ENCODE measurements at regions not wholly inside any gene's neighbourhood (a gene's known extent, or its start where the extent isn't known, plus 50 kb on each side); places are given as distances from the start of the nearest gene placed in this dataset.

GRCh38 chr2:217332866-217333265 lies 473.0 kb upstream of the TNP1 start:
- no peaks in the 10 kb centered on the region for H3K9me3 ChIP-seq (ENCODE audit: control insufficient read depth, low read length)
- peaks cover 27% of the 10 kb centered on the region for H3K4me1 ChIP-seq (ENCODE audit: control insufficient read depth, insufficient read depth, low read length)
- DNase-seq (ENCODE audit: low read depth) = no peak

DNA sequence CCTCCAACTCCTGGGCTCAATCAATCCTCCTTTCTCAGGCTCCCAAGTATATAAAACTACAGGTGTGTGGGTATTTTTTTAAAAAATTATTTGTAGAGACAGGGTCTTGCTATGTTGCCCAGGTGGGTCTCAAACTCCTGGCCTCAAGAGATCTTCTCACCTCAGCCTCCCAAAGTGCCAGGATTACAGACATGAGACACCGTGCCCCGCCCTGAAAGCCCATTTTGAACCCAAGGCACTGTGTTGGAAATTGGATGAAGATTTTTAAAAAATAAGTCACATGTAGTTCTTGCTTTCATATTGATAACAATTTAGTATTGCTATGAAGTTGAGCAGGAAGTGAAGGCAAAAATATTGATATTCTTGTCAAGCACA lies 472.5 kb upstream of the TNP1 start:
- Histone ChIP-seq H3K4me3 (ENCODE audit: low read length) (no peak overlapping the region), H3K27me3 (replicated peaks; ENCODE audit: control insufficient read depth, insufficient read depth, low read length) (no peaks in the 10 kb centered on the region), H3K9me3 (ENCODE audit: control insufficient read depth, low read length) (no peaks in the 10 kb centered on the region), H3K4me1 (ENCODE audit: control insufficient read depth, insufficient read depth, low read length) (peaks cover 25% of the 10 kb centered on the region), H3K9ac (ENCODE audit: low read length) (no peak overlapping the region), H3K36me3 (ENCODE audit: control insufficient read depth, insufficient read depth, low read length, severe bottlenecking) (no peaks in the 10 kb centered on the region)
- DNase-seq (ENCODE audit: low read depth) = no peak

More at GRCh38 chr2:217332866-217333265, 473.0 kb upstream of the TNP1 start:
- Histone ChIP-seq H3K4me3 (ENCODE audit: low read length) (no peak overlapping the region), H3K27me3 (replicated peaks; ENCODE audit: control insufficient read depth, insufficient read depth, low read length) (no peaks in the 10 kb centered on the region), H3K9ac (ENCODE audit: low read length) (no peak overlapping the region), H3K36me3 (ENCODE audit: control insufficient read depth, insufficient read depth, low read length, severe bottlenecking) (no peaks in the 10 kb centered on the region)

- Histone ChIP-seq H3K9ac (ENCODE audit: low read length) (peak overlapping the region; percentile 35), H3K36me3 (ENCODE audit: control insufficient read depth, insufficient read depth, low read length, severe bottlenecking) (no peaks in the 10 kb centered on the region), H3K27me3 (replicated peaks; ENCODE audit: control insufficient read depth, insufficient read depth, low read length) (no peaks in the 10 kb centered on the region), H3K4me3 (ENCODE audit: low read length) (no peak overlapping the region), H3K9me3 (ENCODE audit: control insufficient read depth, low read length) (no peaks in the 10 kb centered on the region), H3K4me1 (ENCODE audit: control insufficient read depth, insufficient read depth, low read length) (peaks cover 21% of the 10 kb centered on the region)
- peak; percentile 70 for DNase-seq (ENCODE audit: low read depth)
Measured at GRCh38 chr2:217331523-217332416, 471.9 kb upstream of the TNP1 start.

DNA sequence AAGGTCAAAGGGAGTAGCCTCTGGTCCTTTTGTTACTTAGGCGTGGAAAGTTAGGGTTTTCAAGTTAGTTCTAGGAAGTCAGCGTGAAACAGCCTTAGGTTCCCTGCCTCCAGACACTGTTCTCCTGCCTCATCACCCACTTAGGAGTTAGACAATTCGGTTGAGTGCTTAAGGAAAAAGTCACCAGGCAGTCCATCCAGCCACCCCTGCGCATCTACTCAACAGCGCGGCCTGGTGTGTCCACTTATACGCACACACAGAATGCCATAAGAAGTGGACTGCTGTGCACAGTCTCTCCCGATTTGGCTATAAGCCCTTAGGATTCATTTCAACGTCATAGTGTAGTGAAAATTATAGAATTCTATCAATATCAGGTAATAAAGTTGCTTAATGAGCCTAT lies 470.8 kb upstream of the TNP1 start:
- H3K4me1 ChIP-seq (ENCODE audit: control insufficient read depth, insufficient read depth, low read length) = peaks cover 30% of the 10 kb centered on the region
- H3K9ac ChIP-seq (ENCODE audit: low read length) = no peak overlapping the region
- H3K27me3 ChIP-seq (replicated peaks; ENCODE audit: control insufficient read depth, insufficient read depth, low read length) = no peaks in the 10 kb centered on the region
- H3K9me3 ChIP-seq (ENCODE audit: control insufficient read depth, low read length) = no peaks in the 10 kb centered on the region
- peak; percentile 8 for DNase-seq (ENCODE audit: low read depth)
- no peak overlapping the region for H3K4me3 ChIP-seq (ENCODE audit: low read length)
- no peaks in the 10 kb centered on the region for H3K36me3 ChIP-seq (ENCODE audit: control insufficient read depth, insufficient read depth, low read length, severe bottlenecking)

GRCh38 chr2:217329023-217329431 lies 469.2 kb upstream of the TNP1 start:
- no peak overlapping the region for H3K4me3 ChIP-seq (ENCODE audit: low read length)
- DNase-seq (ENCODE audit: low read depth) = no peak
- no peaks in the 10 kb centered on the region for H3K27me3 ChIP-seq (replicated peaks; ENCODE audit: control insufficient read depth, insufficient read depth, low read length)
- no peak overlapping the region for H3K9ac ChIP-seq (ENCODE audit: low read length)
- no peaks in the 10 kb centered on the region for H3K36me3 ChIP-seq (ENCODE audit: control insufficient read depth, insufficient read depth, low read length, severe bottlenecking)
- H3K9me3 ChIP-seq (ENCODE audit: control insufficient read depth, low read length) = no peaks in the 10 kb centered on the region
- peaks cover 33% of the 10 kb centered on the region for H3K4me1 ChIP-seq (ENCODE audit: control insufficient read depth, insufficient read depth, low read length)

DNA sequence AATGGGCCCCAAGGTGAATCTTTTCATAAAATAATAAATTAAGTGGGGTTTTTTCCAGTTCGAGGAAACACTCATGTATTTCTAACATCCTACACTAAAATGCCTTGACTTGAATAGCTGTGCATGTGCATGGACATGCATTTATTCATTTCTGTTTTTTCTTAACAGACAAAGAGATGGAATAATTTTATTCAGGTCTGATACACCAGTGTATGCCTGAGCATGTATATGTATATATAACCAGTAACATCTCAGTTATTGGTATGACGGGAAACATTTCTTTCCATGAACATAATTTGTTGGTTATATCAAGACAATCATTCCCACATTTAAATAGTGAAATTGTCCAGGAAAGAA lies 468.7 kb upstream of the TNP1 start:
- H3K9me3 ChIP-seq (ENCODE audit: control insufficient read depth, low read length) = no peaks in the 10 kb centered on the region
- H3K4me3 ChIP-seq (ENCODE audit: low read length) = no peak overlapping the region
- no peaks in the 10 kb centered on the region for H3K27me3 ChIP-seq (replicated peaks; ENCODE audit: control insufficient read depth, insufficient read depth, low read length)
- peaks cover 33% of the 10 kb centered on the region for H3K4me1 ChIP-seq (ENCODE audit: control insufficient read depth, insufficient read depth, low read length)
- H3K36me3 ChIP-seq (ENCODE audit: control insufficient read depth, insufficient read depth, low read length, severe bottlenecking) = no peaks in the 10 kb centered on the region
- H3K9ac ChIP-seq (ENCODE audit: low read length) = no peak overlapping the region
- no peak for DNase-seq (ENCODE audit: low read depth)

DNA sequence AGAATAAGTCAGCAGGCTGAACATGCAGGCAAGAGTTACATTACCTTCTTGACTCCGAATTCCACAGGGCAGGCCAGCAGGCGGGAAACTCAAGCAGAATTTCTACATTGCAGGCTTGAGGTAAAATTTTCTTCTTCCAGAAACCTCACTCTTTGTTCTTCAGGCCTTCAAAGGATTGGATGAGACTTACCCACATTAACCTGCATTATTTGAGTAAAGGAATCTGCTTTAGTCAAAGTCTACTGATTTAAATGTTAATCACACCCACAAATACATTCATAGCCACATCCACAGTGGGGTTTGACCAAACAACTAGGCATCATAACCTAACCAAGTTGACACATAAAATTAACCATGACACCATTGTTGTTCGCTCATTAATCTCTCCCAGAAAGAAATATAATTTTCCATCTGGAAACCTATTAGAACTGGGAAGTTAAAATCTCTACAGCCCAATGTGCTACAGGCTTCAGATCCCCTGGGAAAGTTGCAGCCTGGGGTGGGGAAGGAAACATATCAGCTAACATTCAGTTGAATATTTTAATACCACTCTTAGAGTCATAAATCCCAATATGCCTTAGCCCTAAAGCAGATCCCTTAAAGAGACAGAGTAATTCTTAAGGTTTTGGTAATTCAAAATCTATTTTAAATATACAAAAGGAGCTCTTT lies 468.2 kb upstream of the TNP1 start:
- Histone ChIP-seq H3K9ac (ENCODE audit: low read length) (no peak overlapping the region), H3K9me3 (ENCODE audit: control insufficient read depth, low read length) (no peaks in the 10 kb centered on the region), H3K4me1 (ENCODE audit: control insufficient read depth, insufficient read depth, low read length) (peaks cover 33% of the 10 kb centered on the region), H3K36me3 (ENCODE audit: control insufficient read depth, insufficient read depth, low read length, severe bottlenecking) (no peaks in the 10 kb centered on the region), H3K27me3 (replicated peaks; ENCODE audit: control insufficient read depth, insufficient read depth, low read length) (no peaks in the 10 kb centered on the region), H3K4me3 (ENCODE audit: low read length) (no peak overlapping the region)
- no peak for DNase-seq (ENCODE audit: low read depth)

DNA sequence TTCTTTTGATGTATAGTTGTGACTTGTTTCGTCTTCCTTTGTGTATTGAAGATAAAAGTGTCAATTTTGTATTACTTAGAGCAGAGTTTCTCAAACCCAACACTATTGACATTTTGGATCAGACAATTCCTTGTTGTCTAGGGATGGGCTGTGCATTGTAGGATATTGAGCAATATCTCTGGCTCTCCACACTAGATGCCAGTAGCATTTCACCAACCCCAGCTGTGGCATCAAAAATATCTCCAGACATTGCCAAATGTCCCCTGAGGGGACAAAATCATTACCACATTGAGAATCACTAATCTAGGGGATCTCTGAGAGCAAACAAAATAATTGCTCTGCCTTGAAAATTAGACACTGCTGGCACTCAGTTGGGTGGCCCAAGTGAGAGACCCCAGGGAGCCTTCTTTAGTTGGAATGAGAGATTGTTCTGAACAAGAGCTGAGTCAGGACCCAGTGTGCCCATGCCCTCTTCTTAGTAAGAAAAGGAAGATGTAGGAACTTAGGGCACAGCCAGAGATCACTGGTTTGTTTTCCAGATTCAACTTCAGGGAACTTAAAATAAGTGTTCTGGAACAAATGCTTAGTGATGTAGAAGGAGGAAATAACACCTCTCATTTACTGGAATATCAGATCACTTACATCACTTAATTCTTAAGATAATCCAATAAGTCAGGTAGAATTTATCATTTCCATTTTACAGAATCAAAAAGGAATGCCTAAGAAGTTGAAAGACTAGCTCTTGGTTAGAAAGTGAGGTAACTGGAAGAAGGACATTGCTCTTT lies 466.6 kb upstream of the TNP1 start:
- no peaks in the 10 kb centered on the region for H3K36me3 ChIP-seq (ENCODE audit: control insufficient read depth, insufficient read depth, low read length, severe bottlenecking)
- peak; percentile 72 for DNase-seq (ENCODE audit: low read depth)

GRCh38 chr2:217325816-217326215 lies 466.0 kb upstream of the TNP1 start:
- H3K4me1 ChIP-seq (ENCODE audit: control insufficient read depth, insufficient read depth, low read length) = peaks cover 21% of the 10 kb centered on the region
- no peaks in the 10 kb centered on the region for H3K36me3 ChIP-seq (ENCODE audit: control insufficient read depth, insufficient read depth, low read length, severe bottlenecking)
- no peak overlapping the region for H3K9ac ChIP-seq (ENCODE audit: low read length)
- H3K4me3 ChIP-seq (ENCODE audit: low read length) = no peak overlapping the region
- no peaks in the 10 kb centered on the region for H3K27me3 ChIP-seq (replicated peaks; ENCODE audit: control insufficient read depth, insufficient read depth, low read length)
- no peak for DNase-seq (ENCODE audit: low read depth)
- no peaks in the 10 kb centered on the region for H3K9me3 ChIP-seq (ENCODE audit: control insufficient read depth, low read length)

More for the DNA sequence above, 466.6 kb upstream of the TNP1 start:
- peaks cover 26% of the 10 kb centered on the region for H3K4me1 ChIP-seq (ENCODE audit: control insufficient read depth, insufficient read depth, low read length)
- H3K9ac ChIP-seq (ENCODE audit: low read length) = no peak overlapping the region
- no peak overlapping the region for H3K4me3 ChIP-seq (ENCODE audit: low read length)
- H3K9me3 ChIP-seq (ENCODE audit: control insufficient read depth, low read length) = no peaks in the 10 kb centered on the region
- no peaks in the 10 kb centered on the region for H3K27me3 ChIP-seq (replicated peaks; ENCODE audit: control insufficient read depth, insufficient read depth, low read length)

- Histone ChIP-seq H3K4me1 (ENCODE audit: control insufficient read depth, insufficient read depth, low read length) (peaks cover 21% of the 10 kb centered on the region), H3K9ac (ENCODE audit: low read length) (no peak overlapping the region), H3K36me3 (ENCODE audit: control insufficient read depth, insufficient read depth, low read length, severe bottlenecking) (no peaks in the 10 kb centered on the region), H3K4me3 (ENCODE audit: low read length) (no peak overlapping the region), H3K9me3 (ENCODE audit: control insufficient read depth, low read length) (no peaks in the 10 kb centered on the region), H3K27me3 (replicated peaks; ENCODE audit: control insufficient read depth, insufficient read depth, low read length) (no peaks in the 10 kb centered on the region)
- no peak for DNase-seq (ENCODE audit: low read depth)
Measured at GRCh38 chr2:217325251-217325650, 465.4 kb upstream of the TNP1 start.

DNA sequence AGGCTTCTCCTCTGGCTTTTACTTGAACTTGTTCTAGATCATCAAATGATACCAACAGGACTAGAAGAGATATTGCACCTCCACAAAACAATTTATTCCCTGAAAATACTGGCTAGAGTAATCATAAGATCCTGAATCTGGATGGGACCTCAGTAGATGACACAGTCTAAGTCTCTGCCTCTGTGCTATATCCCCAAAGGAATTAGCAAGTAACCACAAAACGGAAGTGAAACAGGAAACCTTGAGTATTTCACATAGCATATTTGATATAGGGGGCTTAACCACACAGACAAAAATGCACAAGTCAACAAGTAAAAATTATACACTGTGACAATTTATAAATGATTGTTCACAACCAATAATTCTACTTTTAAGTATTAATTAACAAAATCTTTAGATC lies 456.9 kb upstream of the TNP1 start:
- no peaks in the 10 kb centered on the region for H3K27me3 ChIP-seq (replicated peaks; ENCODE audit: control insufficient read depth, insufficient read depth, low read length)
- DNase-seq (ENCODE audit: low read depth) = peak; percentile 42

More for the DNA sequence above, 456.9 kb upstream of the TNP1 start:
- no peaks in the 10 kb centered on the region for H3K4me1 ChIP-seq (ENCODE audit: control insufficient read depth, insufficient read depth, low read length)
- H3K9me3 ChIP-seq (ENCODE audit: control insufficient read depth, low read length) = peaks cover 5% of the 10 kb centered on the region
- H3K4me3 ChIP-seq (ENCODE audit: low read length) = no peak overlapping the region
- H3K36me3 ChIP-seq (ENCODE audit: control insufficient read depth, insufficient read depth, low read length, severe bottlenecking) = no peaks in the 10 kb centered on the region
- no peak overlapping the region for H3K9ac ChIP-seq (ENCODE audit: low read length)

Measured in adipocyte (in vitro differentiated cells).